NCI-H460 (cell line): ENCODE measurements at regions not wholly inside any gene's neighbourhood (a gene's known extent, or its start where the extent isn't known, plus 50 kb on each side); places are given as distances from the start of the nearest gene placed in this dataset.

Experiments used
- DNase-seq: peaks from one replicate; pipeline ENCODE4 v3.0.0-alpha.2; 2016; ENCODE audit warnings: low read depth; ENCODE audit errors: extremely low read depth

GRCh38 chr17:65407017-65407416 lies 154.4 kb downstream of the AXIN2 start:
- no peak for DNase-seq

GRCh38 chr17:65406552-65406951 lies 154.9 kb downstream of the AXIN2 start:
- no peak for DNase-seq

GRCh38 chr17:65405563-65405962 lies 155.9 kb downstream of the AXIN2 start:
- no peak for DNase-seq

GRCh38 chr17:65404761-65405160 lies 156.7 kb downstream of the AXIN2 start:
- DNase-seq = no peak

DNA sequence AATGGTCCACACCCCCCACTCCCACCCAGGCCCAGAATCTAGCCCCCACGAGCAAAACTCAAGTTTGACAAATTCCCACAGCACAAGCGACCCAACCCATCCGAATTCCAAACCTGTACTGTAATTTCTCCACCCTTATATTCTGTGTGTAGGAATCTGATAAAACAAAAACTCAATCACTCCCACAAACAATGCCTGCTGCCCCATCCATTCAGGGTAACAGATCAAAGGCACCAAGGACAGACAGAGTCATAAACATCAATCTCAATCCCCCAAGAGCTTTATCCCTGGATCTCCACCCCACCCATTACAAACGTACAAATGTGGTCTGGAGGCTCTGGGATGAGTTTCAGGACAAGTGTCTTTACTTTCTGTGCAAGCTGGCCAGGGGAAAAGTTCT lies 157.8 kb downstream of the AXIN2 start:
- no peak for DNase-seq

GRCh38 chr17:65402513-65403496 lies 158.6 kb downstream of the AXIN2 start:
- no peak for DNase-seq

DNA sequence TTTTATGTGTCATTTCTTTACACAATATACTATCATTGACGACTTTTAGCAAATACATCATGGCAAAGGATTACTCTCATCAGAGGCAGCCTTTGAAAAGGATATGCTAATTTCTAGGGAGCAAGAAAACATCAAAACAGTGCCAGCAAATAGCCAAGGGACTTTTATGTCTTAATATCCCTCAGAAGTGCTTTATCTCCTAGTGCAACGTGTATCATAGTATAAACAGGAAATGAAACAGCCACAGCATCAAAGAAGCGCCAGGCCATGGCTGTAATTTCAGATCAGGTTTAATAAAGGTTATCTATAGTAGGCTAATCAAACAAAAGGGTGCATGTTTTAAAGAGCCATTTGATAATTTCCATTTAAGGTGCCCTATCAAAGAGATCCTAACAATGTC lies 159.9 kb downstream of the AXIN2 start:
- no peak for DNase-seq

- DNase-seq = no peak
Measured at GRCh38 chr17:65400701-65401100, 160.7 kb downstream of the AXIN2 start.

GRCh38 chr17:65398040-65398787 lies 163.2 kb downstream of the AXIN2 start:
- DNase-seq = no peak

- DNase-seq = no peak
Measured at GRCh38 chr17:65395924-65396323, 165.5 kb downstream of the AXIN2 start.

DNA sequence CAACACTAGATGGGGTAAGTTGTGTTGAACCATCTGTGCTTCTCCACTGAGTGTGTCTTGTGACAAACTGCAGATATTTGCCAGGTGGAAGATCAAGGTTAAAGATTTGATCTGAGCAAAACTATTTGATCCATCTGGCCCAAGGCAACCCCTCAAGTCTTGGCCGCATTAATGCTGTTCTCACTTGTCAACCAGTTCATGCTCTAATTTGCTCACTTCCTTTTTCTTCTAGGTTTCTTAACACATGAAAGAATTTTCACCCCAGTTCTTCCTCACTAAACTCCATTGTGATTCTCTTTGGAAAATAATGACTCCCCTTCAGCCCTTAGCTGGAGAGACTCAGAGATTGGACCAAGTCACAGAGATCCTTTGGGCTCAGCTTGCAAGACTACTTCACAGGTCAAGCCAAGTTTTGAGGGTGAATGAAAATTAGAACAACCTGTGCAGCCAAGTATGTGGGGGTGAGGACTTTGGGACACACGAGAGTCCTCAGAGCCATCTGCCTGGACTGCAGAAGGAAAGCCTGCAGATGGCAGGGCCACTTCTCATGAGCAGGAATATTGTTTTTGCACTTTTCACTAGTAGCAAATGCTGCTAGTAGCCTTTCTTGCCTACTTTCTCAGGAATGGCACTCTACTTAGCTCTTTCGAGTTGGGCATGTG lies 166.5 kb downstream of the AXIN2 start:
- DNase-seq = no peak

DNA sequence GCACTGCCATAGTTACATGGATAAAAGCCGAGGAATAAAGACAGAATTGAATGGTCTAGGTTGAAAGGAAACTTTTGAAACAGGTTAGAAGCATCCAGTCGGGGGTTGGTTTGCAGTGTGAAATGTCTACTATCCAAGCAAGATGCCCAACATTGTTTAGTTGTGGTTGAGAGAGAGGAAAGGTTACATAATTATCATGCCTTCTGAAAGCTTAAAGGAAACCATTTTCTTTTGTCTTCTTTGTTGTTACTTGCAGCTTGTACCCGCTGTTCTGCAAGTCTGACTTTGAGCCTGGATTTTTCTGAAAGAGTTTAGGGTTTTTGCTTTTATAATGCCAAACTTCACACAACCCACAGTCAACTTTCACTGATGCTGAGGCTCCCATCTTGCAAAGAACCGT lies 167.9 kb downstream of the AXIN2 start:
- no peak for DNase-seq

GRCh38 chr17:65389949-65390348 lies 171.5 kb downstream of the AXIN2 start:
- no peak for DNase-seq

DNA sequence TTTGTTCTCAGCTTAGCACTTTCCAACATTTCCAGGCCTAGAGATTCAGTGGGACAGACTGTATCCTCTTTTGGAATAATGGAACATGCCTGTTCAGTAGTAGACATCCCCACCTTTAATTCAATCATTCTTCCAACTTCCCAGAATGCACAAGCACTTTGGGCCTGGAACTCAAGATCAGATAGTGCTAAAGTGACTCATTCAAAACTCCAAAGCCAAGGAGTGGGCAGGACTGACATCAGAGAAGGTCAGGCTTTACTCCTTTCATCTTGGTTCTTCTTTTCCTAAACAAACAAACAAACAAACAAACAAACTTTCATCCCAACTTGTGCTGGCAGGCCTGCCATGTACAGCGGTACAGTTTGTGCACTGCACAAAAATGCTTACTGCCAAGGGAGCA lies 172.0 kb downstream of the AXIN2 start:
- no peak for DNase-seq

DNA sequence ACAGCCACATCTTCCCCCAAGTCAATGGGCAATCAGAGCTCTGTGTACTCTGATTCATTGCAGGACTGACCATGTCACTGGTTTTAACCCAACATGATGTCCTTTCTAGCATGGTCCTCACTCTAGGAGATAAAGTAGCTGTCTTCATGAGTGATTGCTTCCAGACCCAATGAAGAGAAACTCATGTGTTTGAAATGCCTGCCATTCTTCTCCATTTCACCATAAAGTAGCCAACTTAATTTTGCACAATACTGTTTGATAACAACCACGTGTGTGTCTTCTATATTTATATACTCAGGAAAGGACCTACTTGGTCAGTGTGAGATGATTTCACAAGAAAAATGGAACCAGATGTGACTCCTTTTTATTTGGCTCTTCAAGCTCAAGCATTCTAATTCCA lies 172.5 kb downstream of the AXIN2 start:
- no peak for DNase-seq

- no peak for DNase-seq
Measured at GRCh38 chr17:65387322-65387721, 174.1 kb downstream of the AXIN2 start.

GRCh38 chr17:65385726-65386125 lies 175.7 kb downstream of the AXIN2 start:
- DNase-seq = no peak

GRCh38 chr17:65385071-65385470 lies 176.4 kb downstream of the AXIN2 start:
- no peak for DNase-seq

- DNase-seq = no peak
Measured at GRCh38 chr17:65381152-65381551, 180.3 kb downstream of the AXIN2 start.

DNA sequence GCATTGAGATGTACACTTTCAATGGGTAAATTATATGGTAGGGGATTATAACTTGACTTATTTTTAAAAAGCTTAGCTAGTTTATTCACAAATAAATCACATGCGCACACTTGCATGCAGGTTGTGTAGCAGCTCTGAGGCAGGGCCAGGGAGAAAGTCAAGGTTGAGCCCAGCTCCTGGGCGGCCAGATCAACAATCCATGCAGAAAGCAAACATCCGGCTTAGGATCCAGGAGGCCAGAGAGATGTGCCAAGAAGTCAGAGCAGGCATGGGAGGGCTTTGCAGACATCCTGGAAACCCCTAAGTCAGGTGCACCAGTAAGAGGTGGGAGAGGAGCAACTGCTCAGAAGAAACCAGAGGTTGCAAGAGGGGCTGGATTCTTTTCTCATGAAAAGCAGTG lies 186.5 kb downstream of the AXIN2 start:
- DNase-seq = no peak

GRCh38 chr17:65371702-65372101 lies 189.7 kb downstream of the AXIN2 start:
- no peak for DNase-seq
